22Rv1 (cell line): ENCODE measurements at regions not wholly inside any gene's neighbourhood (a gene's known extent, or its start where the extent isn't known, plus 50 kb on each side); places are given as distances from the start of the nearest gene placed in this dataset.

Source experiments
- CTCF ChIP-seq: fragments of 450-650 bp; IDR thresholded peaks from 2 replicates; pipeline ENCODE4 v1.5.1; 2017; ENCODE audit warnings: mild to moderate bottlenecking
- ZFX ChIP-seq: fragments of 450-650 bp; IDR thresholded peaks from 2 replicates; pipeline ENCODE4 v1.6.1; 2017; ENCODE audit warnings: antibody characterized with exemption, borderline replicate concordance

- TF ChIP-seq CTCF: no peak
- TF ChIP-seq ZFX: no peak
These were observed 59.1 kb downstream of the CXCL12 start for GRCh38 chr10:44325596-44326307.
